SK-N-SH (cell line): ENCODE measurements at regions not wholly inside any gene's neighbourhood (a gene's known extent, or its start where the extent isn't known, plus 50 kb on each side); places are given as distances from the start of the nearest gene placed in this dataset.

Experiments
- FOSL2 ChIP-seq: IDR thresholded peaks from 2 replicates; pipeline ENCODE4 v1.4.0; 2012; ENCODE audit warnings: low read depth, mild to moderate bottlenecking, moderate library complexity, borderline replicate concordance
- GABPA ChIP-seq: IDR thresholded peaks from 2 replicates; pipeline ENCODE4 v1.4.0; 2012; ENCODE audit warnings: low read depth, mild to moderate bottlenecking
- JUND ChIP-seq: IDR thresholded peaks from 2 replicates; pipeline ENCODE4 v1.4.0; 2012
- NRF1 ChIP-seq: IDR thresholded peaks from 2 replicates; pipeline ENCODE4 v1.6.1; 2012; ENCODE audit warnings: low read depth, mild to moderate bottlenecking, low read length
- RXRA ChIP-seq: IDR thresholded peaks from 2 replicates; pipeline ENCODE4 v1.4.0; 2012; ENCODE audit warnings: low read depth, mild to moderate bottlenecking, borderline replicate concordance
- TAF1 ChIP-seq: IDR thresholded peaks from 2 replicates; pipeline ENCODE4 v1.6.1; 2012; ENCODE audit warnings: low read depth, mild to moderate bottlenecking, low read length, moderate library complexity, borderline replicate concordance
- TF ChIP-seq, protein P1 (sequence below): fragments of 150-350 bp; IDR thresholded peaks from 2 replicates; pipeline ENCODE4 v1.6.1; 2017; ENCODE audit warnings: antibody characterized with exemption, low read length, low read depth, borderline replicate concordance
- TF ChIP-seq, protein P2 (sequence below): fragments of 200-600 bp; sonication (generic); IDR thresholded peaks from 2 replicates; pipeline ENCODE4 v1.6.1; 2017; ENCODE audit warnings: antibody characterized with exemption, mild to moderate bottlenecking, moderate library complexity
- TF ChIP-seq, protein P3 (sequence below): IDR thresholded peaks from 2 replicates; pipeline ENCODE4 v1.4.0; 2012; ENCODE audit warnings: low read depth
- TF ChIP-seq, protein P4 (sequence below): IDR thresholded peaks from 2 replicates; pipeline ENCODE4 v1.4.0; 2012; ENCODE audit warnings: low read depth, borderline replicate concordance

DNA sequence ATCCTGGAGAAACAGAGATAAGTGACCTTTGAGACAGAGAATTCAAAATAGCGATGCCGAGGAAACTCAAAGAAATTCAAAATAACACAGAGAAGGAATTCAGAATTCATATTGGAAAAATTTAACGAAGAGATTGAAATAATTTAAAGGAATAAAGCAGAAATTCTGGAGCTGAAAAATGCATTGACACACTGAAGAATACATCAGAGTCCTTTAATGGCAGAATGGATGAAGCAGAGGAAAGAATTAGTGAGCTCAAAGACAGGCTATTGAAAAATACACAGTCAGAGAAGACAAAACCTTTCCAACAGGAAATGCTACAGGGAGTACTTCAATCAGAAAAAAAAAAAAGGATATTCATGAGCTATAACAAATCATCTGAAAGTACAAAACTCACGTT, 185.8 kb downstream of the PARM1 start:
- TF ChIP-seq, protein P1, sequence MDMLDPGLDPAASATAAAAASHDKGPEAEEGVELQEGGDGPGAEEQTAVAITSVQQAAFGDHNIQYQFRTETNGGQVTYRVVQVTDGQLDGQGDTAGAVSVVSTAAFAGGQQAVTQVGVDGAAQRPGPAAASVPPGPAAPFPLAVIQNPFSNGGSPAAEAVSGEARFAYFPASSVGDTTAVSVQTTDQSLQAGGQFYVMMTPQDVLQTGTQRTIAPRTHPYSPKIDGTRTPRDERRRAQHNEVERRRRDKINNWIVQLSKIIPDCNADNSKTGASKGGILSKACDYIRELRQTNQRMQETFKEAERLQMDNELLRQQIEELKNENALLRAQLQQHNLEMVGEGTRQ = no peak
- TF ChIP-seq, protein P2, sequence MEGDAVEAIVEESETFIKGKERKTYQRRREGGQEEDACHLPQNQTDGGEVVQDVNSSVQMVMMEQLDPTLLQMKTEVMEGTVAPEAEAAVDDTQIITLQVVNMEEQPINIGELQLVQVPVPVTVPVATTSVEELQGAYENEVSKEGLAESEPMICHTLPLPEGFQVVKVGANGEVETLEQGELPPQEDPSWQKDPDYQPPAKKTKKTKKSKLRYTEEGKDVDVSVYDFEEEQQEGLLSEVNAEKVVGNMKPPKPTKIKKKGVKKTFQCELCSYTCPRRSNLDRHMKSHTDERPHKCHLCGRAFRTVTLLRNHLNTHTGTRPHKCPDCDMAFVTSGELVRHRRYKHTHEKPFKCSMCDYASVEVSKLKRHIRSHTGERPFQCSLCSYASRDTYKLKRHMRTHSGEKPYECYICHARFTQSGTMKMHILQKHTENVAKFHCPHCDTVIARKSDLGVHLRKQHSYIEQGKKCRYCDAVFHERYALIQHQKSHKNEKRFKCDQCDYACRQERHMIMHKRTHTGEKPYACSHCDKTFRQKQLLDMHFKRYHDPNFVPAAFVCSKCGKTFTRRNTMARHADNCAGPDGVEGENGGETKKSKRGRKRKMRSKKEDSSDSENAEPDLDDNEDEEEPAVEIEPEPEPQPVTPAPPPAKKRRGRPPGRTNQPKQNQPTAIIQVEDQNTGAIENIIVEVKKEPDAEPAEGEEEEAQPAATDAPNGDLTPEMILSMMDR = no peak
- TF ChIP-seq TAF1 = no peak
- TF ChIP-seq GABPA = no peak
- no peak for TF ChIP-seq NRF1
- TF ChIP-seq RXRA = no peak
- TF ChIP-seq, protein P3, sequence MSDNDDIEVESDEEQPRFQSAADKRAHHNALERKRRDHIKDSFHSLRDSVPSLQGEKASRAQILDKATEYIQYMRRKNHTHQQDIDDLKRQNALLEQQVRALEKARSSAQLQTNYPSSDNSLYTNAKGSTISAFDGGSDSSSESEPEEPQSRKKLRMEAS = no peak
- TF ChIP-seq FOSL2 = no peak
- TF ChIP-seq, protein P4, sequence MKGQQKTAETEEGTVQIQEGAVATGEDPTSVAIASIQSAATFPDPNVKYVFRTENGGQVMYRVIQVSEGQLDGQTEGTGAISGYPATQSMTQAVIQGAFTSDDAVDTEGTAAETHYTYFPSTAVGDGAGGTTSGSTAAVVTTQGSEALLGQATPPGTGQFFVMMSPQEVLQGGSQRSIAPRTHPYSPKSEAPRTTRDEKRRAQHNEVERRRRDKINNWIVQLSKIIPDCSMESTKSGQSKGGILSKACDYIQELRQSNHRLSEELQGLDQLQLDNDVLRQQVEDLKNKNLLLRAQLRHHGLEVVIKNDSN = no peak
- TF ChIP-seq JUND = no peak
